SK-N-SH (cell line): ENCODE measurements at regions not wholly inside any gene's neighbourhood (a gene's known extent, or its start where the extent isn't known, plus 50 kb on each side); places are given as distances from the start of the nearest gene placed in this dataset.

Source experiments
- CTCF ChIA-PET: fragments of 300-600, 350-600 bp; formaldehyde crosslinking; extraction: SDS; loops from one replicate; lab custom pipeline; 2021; lab: Yijun Ruan, JAX
- POLR2A ChIA-PET: fragments of 350-600 bp; sonication (Branson Sonifier 250); formaldehyde crosslinking; extraction: SDS; loops from one replicate; lab custom pipeline; 2020; ENCODE audit warnings: antibody characterized with exemption, inconsistent platforms; lab: Yijun Ruan, JAX
- DNase-seq: peaks from one replicate; pipeline ENCODE4 v3.0.0; 2012
- H2AFZ ChIP-seq: fragments of 200-600 bp; sonication (generic); 2 replicates; pipeline ENCODE4 v1.8.1; 2016; ENCODE audit warnings: antibody characterized with exemption, mild to moderate bottlenecking, low read depth
- H3F3A ChIP-seq: fragments of 200-600 bp; sonication (generic); replicated peaks from 2 replicates; pipeline ENCODE3; 2016; ENCODE audit warnings: antibody characterized with exemption, mild to moderate bottlenecking; ENCODE audit not compliant: insufficient read depth
- H3K27ac ChIP-seq, 2 experiments: fragments of 200-500 bp in 1 of 2; fragments of 200-600 bp in 1 of 2; sonication (Bioruptor generic) in 1 of 2; sonication (generic), shearing (Covaris generic) in 1 of 2; 2 replicates each; pipeline versions ENCODE4 v1.5.1 to v1.6.1; 2014 to 2016; ENCODE audit warnings: low read depth in 2 of 2, inconsistent platforms in 1 of 2, low read length in 1 of 2, mild to moderate bottlenecking in 1 of 2, mixed read lengths in 1 of 2
- H3K27me3 ChIP-seq: fragments of 200-600 bp; sonication (generic), shearing (Covaris generic); 2 replicates; pipeline ENCODE4 v1.6.1; 2016; ENCODE audit warnings: mixed run types; ENCODE audit not compliant: insufficient read depth
- H3K36me3 ChIP-seq, 2 experiments: fragments of 200-500 bp in 1 of 2; fragments of 200-600 bp in 1 of 2; sonication (Bioruptor generic) in 1 of 2; sonication (generic) in 1 of 2; replicated peaks in 1 of 2; 2 replicates each; pipeline versions ENCODE3 to v1.5.1; 2014 to 2016; ENCODE audit warnings: low read length in 1 of 2, mild to moderate bottlenecking in 1 of 2; ENCODE audit not compliant: insufficient read depth in 2 of 2, control insufficient read depth in 1 of 2
- H3K4me1 ChIP-seq, 2 experiments: fragments of 200-500 bp in 1 of 2; fragments of 200-600 bp in 1 of 2; sonication (Bioruptor generic) in 1 of 2; sonication (generic), shearing (Covaris generic) in 1 of 2; 2 replicates each; pipeline versions ENCODE4 v1.5.1 to v1.6.1; 2014 to 2016; ENCODE audit warnings: low read depth in 1 of 2, low read length in 1 of 2, mixed run types in 1 of 2; ENCODE audit not compliant: insufficient read depth in 2 of 2, control insufficient read depth in 1 of 2
- H3K4me2 ChIP-seq: fragments of 200-600 bp; sonication (generic), shearing (Covaris generic); 2 replicates; pipeline ENCODE4 v1.6.1; 2017; ENCODE audit warnings: mixed run types
- H3K4me3 ChIP-seq, 2 experiments: fragments of 200-500 bp in 1 of 2; fragments of 200-600 bp in 1 of 2; sonication (Bioruptor generic) in 1 of 2; sonication (generic), shearing (Covaris generic) in 1 of 2; 2 replicates each; pipeline versions ENCODE4 v1.5.1 to v1.8.1; 2014 to 2016; ENCODE audit warnings: low read depth in 2 of 2, inconsistent platforms in 1 of 2, low read length in 1 of 2, mild to moderate bottlenecking in 1 of 2, mixed read lengths in 1 of 2, moderate library complexity in 1 of 2
- H3K79me2 ChIP-seq: fragments of 200-600 bp; sonication (generic); 2 replicates; pipeline ENCODE4 v1.8.1; 2017; ENCODE audit warnings: mild to moderate bottlenecking; ENCODE audit not compliant: insufficient read depth
- H3K9ac ChIP-seq: fragments of 200-600 bp; sonication (generic); 2 replicates; pipeline ENCODE4 v1.6.1; 2017; ENCODE audit warnings: mixed run types
- H3K9me2 ChIP-seq: fragments of 200-600 bp; sonication (generic); 2 replicates; pipeline ENCODE4 v1.6.1; 2017; ENCODE audit warnings: mixed run types
- H3K9me3 ChIP-seq: fragments of 200-600 bp; sonication (generic); 2 replicates; pipeline ENCODE4 v1.6.1; 2017; ENCODE audit warnings: mixed run types, mild to moderate bottlenecking, moderate library complexity
- H4K20me1 ChIP-seq: fragments of 200-600 bp; sonication (generic); 2 replicates; pipeline ENCODE4 v1.6.1; 2017; ENCODE audit warnings: mild to moderate bottlenecking, mixed run types; ENCODE audit not compliant: insufficient read depth
- CHD2 ChIP-seq: fragments of 150-350 bp; IDR thresholded peaks from 2 replicates; pipeline ENCODE4 v1.6.1; 2018; ENCODE audit warnings: low read length; ENCODE audit not compliant: partially characterized antibody
- ELF1 ChIP-seq: IDR thresholded peaks from 2 replicates; pipeline ENCODE4 v1.4.0; 2012
- EZH2phosphoT487 ChIP-seq: fragments of 200-600 bp; sonication (generic); IDR thresholded peaks from 2 replicates; pipeline ENCODE4 v1.6.1; 2017; ENCODE audit warnings: low read depth, mixed run types, mild to moderate bottlenecking, antibody characterized with exemption, moderate library complexity, borderline replicate concordance
- FOXJ3 ChIP-seq: sonication (generic); formaldehyde crosslinking; IDR thresholded peaks from 2 replicates; pipeline ENCODE4 v1.5.1; 2020; ENCODE audit warnings: mild to moderate bottlenecking, missing genetic modification reagents
- FOXM1 ChIP-seq: IDR thresholded peaks from 2 replicates; pipeline ENCODE4 v1.4.0; 2012; ENCODE audit warnings: low read depth, mild to moderate bottlenecking
- GABPA ChIP-seq: IDR thresholded peaks from 2 replicates; pipeline ENCODE4 v1.4.0; 2012; ENCODE audit warnings: low read depth, mild to moderate bottlenecking
- IRF3 ChIP-seq: fragments of 150-350 bp; IDR thresholded peaks from 2 replicates; pipeline ENCODE4 v1.6.1; 2016; ENCODE audit warnings: mild to moderate bottlenecking, low read depth, low read length
- JUND ChIP-seq: IDR thresholded peaks from 2 replicates; pipeline ENCODE4 v1.4.0; 2012
- MEF2A ChIP-seq: IDR thresholded peaks from 2 replicates; pipeline ENCODE4 v1.4.0; 2012; ENCODE audit warnings: low read depth, borderline replicate concordance
- NFIC ChIP-seq: IDR thresholded peaks from 2 replicates; pipeline ENCODE4 v1.4.0; 2012; ENCODE audit warnings: borderline replicate concordance
- POLR2AphosphoS5 ChIP-seq: IDR thresholded peaks from 2 replicates; pipeline ENCODE4 v1.6.1; 2012; ENCODE audit warnings: low read depth, low read length
- RAD21 ChIP-seq: IDR thresholded peaks from 2 replicates; pipeline ENCODE4 v1.6.1; 2012; ENCODE audit warnings: mild to moderate bottlenecking, low read length
- RCOR1 ChIP-seq: fragments of 150-350 bp; IDR thresholded peaks from 2 replicates; pipeline ENCODE4 v1.6.1; 2017; ENCODE audit warnings: antibody characterized with exemption, low read length
- RFX5 ChIP-seq: IDR thresholded peaks from 2 replicates; pipeline ENCODE4 v1.6.1; 2012; ENCODE audit warnings: mild to moderate bottlenecking, improper control_type of control experiment, low read length
- SIN3A ChIP-seq: IDR thresholded peaks from 2 replicates; pipeline ENCODE4 v1.6.1; 2012; ENCODE audit warnings: low read depth, mild to moderate bottlenecking, low read length, moderate library complexity, borderline replicate concordance
- SMC3 ChIP-seq: IDR thresholded peaks from 2 replicates; pipeline ENCODE4 v1.6.1; 2012; ENCODE audit warnings: low read depth, low read length, improper control_type of control experiment
- TAF1 ChIP-seq: IDR thresholded peaks from 2 replicates; pipeline ENCODE4 v1.6.1; 2012; ENCODE audit warnings: low read depth, mild to moderate bottlenecking, low read length, moderate library complexity, borderline replicate concordance
- TCF12 ChIP-seq: IDR thresholded peaks from 2 replicates; pipeline ENCODE4 v1.4.0; 2012
- TEAD4 ChIP-seq: IDR thresholded peaks from 2 replicates; pipeline ENCODE4 v1.4.0; 2012; ENCODE audit warnings: mild to moderate bottlenecking, borderline replicate concordance; ENCODE audit not compliant: insufficient read depth
- YY1 ChIP-seq: IDR thresholded peaks from 2 replicates; pipeline ENCODE4 v1.4.0; 2012; ENCODE audit warnings: low read depth, mild to moderate bottlenecking
- WGBS: methylation state at CpG from one replicate; pipeline ENCODE4 v1.1.6; 2017; ENCODE audit warnings: low lambda C conversion rate; 5-methylcytosine and 5-hydroxymethylcytosine counted together
- TF ChIP-seq, protein P1 (sequence below): IDR thresholded peaks from 2 replicates; pipeline ENCODE4; 2012
- TF ChIP-seq, protein P2 (sequence below): IDR thresholded peaks from 2 replicates; pipeline ENCODE4 v1.4.0; 2012; ENCODE audit warnings: low read depth, borderline replicate concordance
- TF ChIP-seq, protein P3 (sequence below): IDR thresholded peaks from 2 replicates; pipeline ENCODE4 v1.4.0; 2012; ENCODE audit warnings: low read depth, borderline replicate concordance

DNA sequence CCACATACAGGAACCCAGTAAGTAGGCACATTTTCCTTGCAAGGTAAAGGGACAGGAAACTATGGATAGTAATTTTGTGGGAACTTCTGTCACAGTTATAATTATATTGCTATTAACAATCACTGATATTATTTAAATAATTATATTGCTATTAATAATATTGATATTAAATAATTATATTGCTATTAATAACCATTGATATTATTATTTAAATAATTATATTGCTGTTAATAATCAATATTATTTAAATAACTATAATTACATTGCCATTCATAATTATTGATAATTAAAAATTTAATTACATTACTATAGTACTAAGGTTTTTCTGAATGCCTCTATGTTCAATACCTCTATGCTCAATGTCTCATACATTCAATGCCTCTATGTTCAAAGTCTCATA lies 385.6 kb upstream of the SGCD start:
- H3K4me2 ChIP-seq: no peak overlapping the region
- no peak overlapping the region for H3K4me3 ChIP-seq
- CTCF ChIA-PET: no interaction called here
- H3K79me2 ChIP-seq: no peaks in the 10 kb centered on the region
- POLR2A ChIA-PET: no interaction called here
- no peaks in the 10 kb centered on the region for H3K9me3 ChIP-seq
- no peak overlapping the region for H3K9ac ChIP-seq
- no peaks in the 10 kb centered on the region for H3F3A ChIP-seq
- no peak overlapping the region for H3K27ac ChIP-seq
- no peaks in the 10 kb centered on the region for H4K20me1 ChIP-seq
- no peak for DNase-seq
- no peak overlapping the region for H2AFZ ChIP-seq
- no peaks in the 10 kb centered on the region for H3K4me1 ChIP-seq
- H3K9me2 ChIP-seq: no peaks in the 10 kb centered on the region
- TF ChIP-seq TAF1 (no peak), GABPA (no peak), SMC3 (no peak), EZH2phosphoT487 (no peak), RFX5 (no peak), IRF3 (no peak)
- no peaks in the 10 kb centered on the region for H3K36me3 ChIP-seq
- H3K27me3 ChIP-seq: no peaks in the 10 kb centered on the region

GRCh38 chr5:155943516-155944407 lies 383.2 kb upstream of the SGCD start:
- Histone ChIP-seq H3K4me3 (peak overlapping the region in 1 of 2 experiments; percentile 36; a peak in 1 of 4 replicates), H3K4me2 (no peak overlapping the region), H3K4me1 (no peaks in the 10 kb centered on the region), H3K27me3 (no peaks in the 10 kb centered on the region), H3K79me2 (no peaks in the 10 kb centered on the region), H4K20me1 (no peaks in the 10 kb centered on the region), H3K9ac (no peak overlapping the region), H3K9me3 (no peaks in the 10 kb centered on the region), H3K36me3 (no peaks in the 10 kb centered on the region), H3F3A (no peaks in the 10 kb centered on the region), H3K9me2 (no peaks in the 10 kb centered on the region), H3K27ac (no peak overlapping the region), H2AFZ (no peak overlapping the region)
- DNase-seq: peak; percentile 52
- ChIA-PET CTCF (interaction anchor here (0.5 to 2.0 kb wide), 45 partner anchors 9 to 1190 kb away, joined by 3 to 40 read pairs (median 3); no protein-coding TSS in a partner anchor), POLR2A (no interaction called here)
- 12% methylated on average over 2 of the region's 2 CpGs for WGBS
- TF ChIP-seq RCOR1: no peak
- TF ChIP-seq NFIC: no peak
- TF ChIP-seq CHD2: no peak
- TF ChIP-seq FOXJ3 (CRISPR knock-in tag): no peak
- TF ChIP-seq POLR2AphosphoS5: no peak
- TF ChIP-seq GABPA: no peak
- TF ChIP-seq SMC3: peak; percentile 86
- no peak for TF ChIP-seq YY1
- no peak for TF ChIP-seq TAF1
- peak; percentile 88 for TF ChIP-seq RAD21
- no peak for TF ChIP-seq JUND
- TF ChIP-seq, protein P1, sequence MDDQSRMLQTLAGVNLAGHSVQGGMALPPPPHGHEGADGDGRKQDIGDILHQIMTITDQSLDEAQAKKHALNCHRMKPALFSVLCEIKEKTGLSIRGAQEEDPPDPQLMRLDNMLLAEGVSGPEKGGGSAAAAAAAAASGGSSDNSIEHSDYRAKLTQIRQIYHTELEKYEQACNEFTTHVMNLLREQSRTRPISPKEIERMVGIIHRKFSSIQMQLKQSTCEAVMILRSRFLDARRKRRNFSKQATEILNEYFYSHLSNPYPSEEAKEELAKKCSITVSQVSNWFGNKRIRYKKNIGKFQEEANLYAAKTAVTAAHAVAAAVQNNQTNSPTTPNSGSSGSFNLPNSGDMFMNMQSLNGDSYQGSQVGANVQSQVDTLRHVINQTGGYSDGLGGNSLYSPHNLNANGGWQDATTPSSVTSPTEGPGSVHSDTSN: no peak
- no peak for TF ChIP-seq TCF12
- no peak for TF ChIP-seq TEAD4
- TF ChIP-seq, protein P2, sequence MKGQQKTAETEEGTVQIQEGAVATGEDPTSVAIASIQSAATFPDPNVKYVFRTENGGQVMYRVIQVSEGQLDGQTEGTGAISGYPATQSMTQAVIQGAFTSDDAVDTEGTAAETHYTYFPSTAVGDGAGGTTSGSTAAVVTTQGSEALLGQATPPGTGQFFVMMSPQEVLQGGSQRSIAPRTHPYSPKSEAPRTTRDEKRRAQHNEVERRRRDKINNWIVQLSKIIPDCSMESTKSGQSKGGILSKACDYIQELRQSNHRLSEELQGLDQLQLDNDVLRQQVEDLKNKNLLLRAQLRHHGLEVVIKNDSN: no peak
- no peak for TF ChIP-seq MEF2A
- TF ChIP-seq, protein P3, sequence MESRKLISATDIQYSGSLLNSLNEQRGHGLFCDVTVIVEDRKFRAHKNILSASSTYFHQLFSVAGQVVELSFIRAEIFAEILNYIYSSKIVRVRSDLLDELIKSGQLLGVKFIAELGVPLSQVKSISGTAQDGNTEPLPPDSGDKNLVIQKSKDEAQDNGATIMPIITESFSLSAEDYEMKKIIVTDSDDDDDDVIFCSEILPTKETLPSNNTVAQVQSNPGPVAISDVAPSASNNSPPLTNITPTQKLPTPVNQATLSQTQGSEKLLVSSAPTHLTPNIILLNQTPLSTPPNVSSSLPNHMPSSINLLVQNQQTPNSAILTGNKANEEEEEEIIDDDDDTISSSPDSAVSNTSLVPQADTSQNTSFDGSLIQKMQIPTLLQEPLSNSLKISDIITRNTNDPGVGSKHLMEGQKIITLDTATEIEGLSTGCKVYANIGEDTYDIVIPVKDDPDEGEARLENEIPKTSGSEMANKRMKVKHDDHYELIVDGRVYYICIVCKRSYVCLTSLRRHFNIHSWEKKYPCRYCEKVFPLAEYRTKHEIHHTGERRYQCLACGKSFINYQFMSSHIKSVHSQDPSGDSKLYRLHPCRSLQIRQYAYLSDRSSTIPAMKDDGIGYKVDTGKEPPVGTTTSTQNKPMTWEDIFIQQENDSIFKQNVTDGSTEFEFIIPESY: no peak
- no peak for TF ChIP-seq SIN3A
- no peak for TF ChIP-seq ELF1
- TF ChIP-seq FOXM1: no peak
